ENCODE measurements at regions not wholly inside any gene's neighbourhood (a gene's known extent, or its start where the extent isn't known, plus 50 kb on each side); places are given as distances from the start of the nearest gene placed in this dataset.

GRCh38 chr6:138569554-138569953 is 70.3 kb upstream of the NHSL1 start:
- no TSS peak for BruUV-seq (replicated peaks)
- Histone ChIP-seq H3K9me3 (ENCODE audit: low read length) (no peaks in the 10 kb centered on the region), H3K9ac (ENCODE audit: insufficient read depth, low read depth, low read length) (peak overlapping the region; percentile 78), H3K4me2 (ENCODE audit: low read depth, low read length) (peak overlapping the region; percentile 86), H3K27ac (ENCODE audit: extremely low read length, insufficient read depth, low read length) (peak overlapping the region; percentile 79), H3K79me2 (ENCODE audit: insufficient read depth, low read length) (peaks cover 75% of the 10 kb centered on the region), H3K27me3 (ENCODE audit: control insufficient read depth in 1 of 2, insufficient read depth in 2 of 2, low read length in 2 of 2) (no peaks in the 10 kb centered on the region; a peak in 2 of 5 replicates), H3K4me1 (ENCODE audit: insufficient read depth, low read length) (peaks cover 61% of the 10 kb centered on the region), H2AFZ (ENCODE audit: low read length) (no peak overlapping the region), H3K4me3 (replicated peaks in 1 of 3; ENCODE audit: insufficient read depth in 1 of 3, low read depth in 2 of 3, low read length in 3 of 3) (peak overlapping the region; percentile 60 to 84 (median 64)), H4K20me1 (ENCODE audit: insufficient read depth, low read length) (no peaks in the 10 kb centered on the region), H3K36me3 (replicated peaks in 1 of 2; ENCODE audit: control insufficient read depth in 1 of 2, insufficient read depth in 2 of 2, low read length in 2 of 2) (no peaks in the 10 kb centered on the region)
- CTCF ChIA-PET (ENCODE audit: low intra/inter-chr PET ratio, low total read pairs): no interaction called here
- no peak for DNase-seq (ENCODE audit: low spot score)
- 37% methylated on average over 2 of the region's 2 CpGs for WGBS (ENCODE audit: low lambda C conversion rate)
- intact Hi-C loops (cut with micrococcal nuclease; ENCODE audit: unreplicated experiment): no loop called here
- POLR2A ChIA-PET: interaction anchor here (1.2 to 6.9 kb wide), 7 partner anchors 10 to 65 kb away, joined by 4 to 121 read pairs (median 30); no protein-coding TSS in a partner anchor
- FAIRE-seq: no peak
- TF ChIP-seq ZNF101 (CRISPR knock-in tag; IDR thresholded peaks at IDR 0.05; ENCODE audit: borderline replicate concordance, low read depth) (0 out of 2 replicates have a peak, but pooled peaks have one; percentile 36), AKNA (CRISPR knock-in tag; IDR thresholded peaks at IDR 0.05; ENCODE audit: borderline replicate concordance) (0 out of 2 replicates have a peak, but pooled peaks have one; percentile 36), ZSCAN20 (CRISPR knock-in tag; IDR thresholded peaks at IDR 0.05; ENCODE audit: borderline replicate concordance) (no peak), ZFX (CRISPR knock-in tag; IDR thresholded peaks at IDR 0.05; ENCODE audit: low read depth) (0 out of 2 replicates have a peak, but pooled peaks have one; percentile 3), RBFOX2 (IDR thresholded peaks at IDR 0.05; ENCODE audit: low read depth, low read length) (peak; percentile 56; the same call in 1 of the 2 replicates), ATF2 (CRISPR knock-in tag; IDR thresholded peaks at IDR 0.05) (0 out of 2 replicates have a peak, but pooled peaks have one; percentile 13), TARDBP (CRISPR knock-in tag; IDR thresholded peaks at IDR 0.05) (0 out of 2 replicates have a peak, but pooled peaks have one; percentile 12), NPAS2 (CRISPR knock-in tag; IDR thresholded peaks at IDR 0.05; ENCODE audit: borderline replicate concordance) (no peak)
- in situ Hi-C loops (cut with HindIII; ENCODE audit: extremely low pct_ligation_motif_present, low pct_unique_long_range_greater_than_20kb): no loop called here
- ATAC-seq: no peak
